PC-3 (cell line): ENCODE measurements at regions not wholly inside any gene's neighbourhood (a gene's known extent, or its start where the extent isn't known, plus 50 kb on each side); places are given as distances from the start of the nearest gene placed in this dataset.

Experiments
- ATAC-seq: fragments of 200-7000 bp; cut with Tn5 transposase; 2 replicates; pipeline ENCODE4 v1.9.1; 2020; ENCODE audit warnings: mild to moderate bottlenecking, moderate library complexity
- BruUV-seq: library from RNA; stranded (reverse); fragments of 400-500 nt; replicated peaks from 2 replicates; lab custom pipeline; 2021; lab: Mats Ljungman, UMichigan
- CTCF ChIA-PET: fragments of 300-600 bp; sonication (Branson Sonifier 250); formaldehyde crosslinking; loops from one replicate; lab custom pipeline; 2022; ENCODE audit warnings: antibody characterized with exemption; lab: Charles Lee
- POLR2A ChIA-PET: fragments of 300-600 bp; sonication (Branson Sonifier 250); formaldehyde crosslinking; loops from one replicate; lab custom pipeline; 2022; ENCODE audit warnings: antibody characterized with exemption; ENCODE audit not compliant: unreplicated experiment; lab: Charles Lee
- DNase-seq: peaks from one replicate; pipeline ENCODE4 v3.0.0-alpha.2; 2015
- H2AFZ ChIP-seq: fragments of 300-600 bp; sonication (generic); 2 replicates; pipeline ENCODE4 v1.6.0; 2016; ENCODE audit warnings: antibody characterized with exemption, low read length
- H3F3A ChIP-seq: fragments of 300-600 bp; sonication (generic); one replicate; pipeline ENCODE4 v1.6.0; 2017; ENCODE audit warnings: antibody characterized with exemption, low read length, control low read depth, mild to moderate bottlenecking; ENCODE audit not compliant: unreplicated experiment
- H3K27ac ChIP-seq: fragments of 300-600 bp; sonication (generic); 2 replicates; pipeline ENCODE4 v1.5.1; 2016; ENCODE audit warnings: mild to moderate bottlenecking, low read length
- H3K27me3 ChIP-seq: fragments of 300-600 bp; sonication (generic); 2 replicates; pipeline ENCODE4 v1.6.1; 2016; ENCODE audit warnings: low read length, mixed read lengths
- H3K36me3 ChIP-seq: fragments of 300-600 bp; sonication (generic); 2 replicates; pipeline ENCODE4 v1.6.1; 2016; ENCODE audit warnings: low read depth, mixed run types, low read length, mixed read lengths
- H3K4me1 ChIP-seq: fragments of 300-600 bp; sonication (generic); 2 replicates; pipeline ENCODE4 v1.5.1; 2016; ENCODE audit warnings: low read length; ENCODE audit not compliant: insufficient read depth
- H3K4me2 ChIP-seq: fragments of 300-600 bp; sonication (generic); 2 replicates; pipeline ENCODE4 v1.6.0; 2016; ENCODE audit warnings: low read length
- H3K4me3 ChIP-seq: fragments of 300-600 bp; sonication (generic); 2 replicates; pipeline ENCODE4 v1.5.1; 2016; ENCODE audit warnings: mild to moderate bottlenecking, low read length, mixed read lengths
- H3K79me2 ChIP-seq: fragments of 300-600 bp; sonication (generic); 2 replicates; pipeline ENCODE4 v1.6.1; 2017; ENCODE audit warnings: low read length, mixed read lengths
- H3K9ac ChIP-seq: fragments of 300-600 bp; sonication (generic); 2 replicates; pipeline ENCODE4 v1.6.0; 2016; ENCODE audit warnings: mild to moderate bottlenecking, low read length
- H3K9me2 ChIP-seq: fragments of 300-600 bp; sonication (generic); replicated peaks from 2 replicates; pipeline ENCODE4 v1.6.1; 2016; ENCODE audit warnings: mixed run types, low read length, mixed read lengths
- H3K9me3 ChIP-seq: fragments of 300-600 bp; sonication (generic); 2 replicates; pipeline ENCODE4 v1.6.1; 2016; ENCODE audit warnings: low read length, mixed read lengths
- H4K20me1 ChIP-seq: fragments of 300-600 bp; sonication (generic); 2 replicates; pipeline ENCODE4 v1.6.1; 2016; ENCODE audit warnings: low read length, mixed read lengths
- CTCF ChIP-seq: fragments of 300-600 bp; sonication (generic); conservative IDR thresholded peaks from 2 replicates; pipeline ENCODE4 v1.5.1; 2017; ENCODE audit warnings: antibody characterized with exemption, low read depth, mild to moderate bottlenecking, low read length
- EZH2 ChIP-seq: fragments of 300-600 bp; sonication (generic); IDR thresholded peaks from one replicate; pipeline ENCODE4 v1.6.1; 2017; ENCODE audit warnings: antibody characterized with exemption, mild to moderate bottlenecking, low read length; ENCODE audit not compliant: unreplicated experiment
- EZH2phosphoT487 ChIP-seq: fragments of 300-600 bp; sonication (generic); IDR thresholded peaks from 2 replicates; pipeline ENCODE4 v1.6.1; 2018; ENCODE audit warnings: mild to moderate bottlenecking, antibody characterized with exemption, low read length, borderline replicate concordance
- intact Hi-C: fragments of 100-400 bp; cut with micrococcal nuclease; formaldehyde crosslinking; loops from 2 replicates; pipeline ENCODE4 v1.9.0; 2023

- H3K79me2 ChIP-seq: peaks cover 17% of the 10 kb centered on the region
- BruUV-seq: no TSS peak
- no peaks in the 10 kb centered on the region for H3F3A ChIP-seq
- intact Hi-C loops: no loop called here
- CTCF ChIA-PET: no interaction called here
- H3K9ac ChIP-seq: no peak overlapping the region
- POLR2A ChIA-PET: no interaction called here
- no peak overlapping the region for H3K4me2 ChIP-seq
- no peak overlapping the region for H2AFZ ChIP-seq
- no peak overlapping the region for H3K4me3 ChIP-seq
- ATAC-seq: no peak
- no peak overlapping the region for H3K27ac ChIP-seq
- no peak for DNase-seq
- H3K9me3 ChIP-seq: no peaks in the 10 kb centered on the region
- no peaks in the 10 kb centered on the region for H3K4me1 ChIP-seq
- H4K20me1 ChIP-seq: no peaks in the 10 kb centered on the region
- H3K36me3 ChIP-seq: no peaks in the 10 kb centered on the region
- TF ChIP-seq CTCF: no peak
- no peak for TF ChIP-seq EZH2phosphoT487
- no peak for TF ChIP-seq EZH2
- H3K27me3 ChIP-seq: no peaks in the 10 kb centered on the region
- no peaks in the 10 kb centered on the region for H3K9me2 ChIP-seq
These were observed 181.6 kb downstream of the MFSD1 start for GRCh38 chr3:158983216-158984099.

GRCh38 chr3:158991146-158991705 is 189.4 kb downstream of the MFSD1 start:
- Histone ChIP-seq H3K27me3 (no peaks in the 10 kb centered on the region), H3K36me3 (no peaks in the 10 kb centered on the region), H3K9me3 (no peaks in the 10 kb centered on the region), H4K20me1 (no peaks in the 10 kb centered on the region), H3K4me2 (peak overlapping the region; percentile 45), H2AFZ (no peak overlapping the region), H3K9ac (no peak overlapping the region), H3K4me1 (peaks cover 20% of the 10 kb centered on the region), H3K79me2 (peaks cover 81% of the 10 kb centered on the region), H3K9me2 (no peaks in the 10 kb centered on the region), H3F3A (no peaks in the 10 kb centered on the region), H3K4me3 (no peak overlapping the region), H3K27ac (no peak overlapping the region)
- BruUV-seq: no TSS peak
- DNase-seq (peak; percentile 80), ATAC-seq (peak; percentile 78)
- TF ChIP-seq EZH2 (no peak), EZH2phosphoT487 (no peak), CTCF (no peak)
- intact Hi-C loops: no loop called here
- POLR2A ChIA-PET: no interaction called here
- CTCF ChIA-PET: no interaction called here

GRCh38 chr3:158992463-158992862 is 190.6 kb downstream of the MFSD1 start:
- no peak overlapping the region for H3K4me2 ChIP-seq
- H3F3A ChIP-seq: no peaks in the 10 kb centered on the region
- no peak for TF ChIP-seq EZH2
- no peak for TF ChIP-seq CTCF
- TF ChIP-seq EZH2phosphoT487: no peak
- no peak overlapping the region for H3K27ac ChIP-seq
- POLR2A ChIA-PET: no interaction called here
- no peaks in the 10 kb centered on the region for H3K9me3 ChIP-seq
- no peaks in the 10 kb centered on the region for H4K20me1 ChIP-seq
- ATAC-seq: no peak
- peaks cover 83% of the 10 kb centered on the region for H3K79me2 ChIP-seq
- H3K36me3 ChIP-seq: no peaks in the 10 kb centered on the region
- no TSS peak for BruUV-seq
- no peak overlapping the region for H3K9ac ChIP-seq
- no peak for DNase-seq
- CTCF ChIA-PET: no interaction called here
- intact Hi-C loops: no loop called here
- H3K4me1 ChIP-seq: peaks cover 20% of the 10 kb centered on the region
- H3K9me2 ChIP-seq: no peaks in the 10 kb centered on the region
- H3K4me3 ChIP-seq: no peak overlapping the region
- no peaks in the 10 kb centered on the region for H3K27me3 ChIP-seq
- H2AFZ ChIP-seq: no peak overlapping the region
